Prostate gland (tissue), 2 donors: ENCODE measurements at regions not wholly inside any gene's neighbourhood (a gene's known extent, or its start where the extent isn't known, plus 50 kb on each side); places are given as distances from the start of the nearest gene placed in this dataset.

Experiments used
- DNase-seq: peaks from one replicate; pipeline ENCODE4 v3.0.0-alpha.2; 2019; ENCODE audit warnings: low spot score
- H3K27ac ChIP-seq, 2 donors: fragments of 200-600 bp; sonication (generic); 2 replicates each; pipeline ENCODE4 v1.5.1; 2017 to 2019
- H3K27me3 ChIP-seq: fragments of 200-600 bp; sonication (generic); replicated peaks from 2 replicates; pipeline ENCODE4 v1.5.1; 2019; ENCODE audit not compliant: insufficient read depth
- H3K36me3 ChIP-seq, 2 donors: fragments of 200-600 bp; sonication (generic); 1 replicate in 1 of 2; 2 replicates in 1 of 2; pipeline versions ENCODE4 v1.5.1 to v1.8.1; 2017 to 2019
- H3K4me1 ChIP-seq: fragments of 200-600 bp; sonication (generic); replicated peaks from 2 replicates; pipeline ENCODE4 v1.5.1; 2019
- H3K4me3 ChIP-seq, 2 donors: fragments of 200-600 bp; sonication (generic); 2 replicates each; pipeline ENCODE4 v1.5.1; 2017 to 2019
- H3K9me3 ChIP-seq: fragments of 200-600 bp; sonication (generic); 2 replicates; pipeline ENCODE4 v1.5.1; 2017
- CTCF ChIP-seq, 4 experiments: fragments of 200-600 bp in 2 of 4; fragments of 450-650 bp in 2 of 4; sonication (generic) in 2 of 4; IDR thresholded peaks; 1 replicate in 3 of 4; 2 replicates in 1 of 4; pipeline ENCODE4 v1.5.1; 2016 to 2019; ENCODE audit warnings: antibody characterized with exemption in 4 of 4, mild to moderate bottlenecking in 2 of 4, moderate library complexity in 2 of 4
- POLR2A ChIP-seq: fragments of 450-650 bp; IDR thresholded peaks from one replicate; pipeline ENCODE4 v1.6.1; 2016; ENCODE audit warnings: antibody characterized with exemption, mild to moderate bottlenecking
- POLR2AphosphoS5 ChIP-seq: sonication (generic); formaldehyde crosslinking; IDR thresholded peaks from one replicate; pipeline ENCODE4 v1.6.1; 2017; ENCODE audit warnings: antibody characterized with exemption
- WGBS: methylation state at CpG from one replicate; pipeline ENCODE4 v1.1.5; 2018; 5-methylcytosine and 5-hydroxymethylcytosine counted together
- intact Hi-C: fragments of 100-400 bp; cut with DNase I; formaldehyde crosslinking; loops from one replicate; pipeline ENCODE4 v1.14.2; 2022

DNA sequence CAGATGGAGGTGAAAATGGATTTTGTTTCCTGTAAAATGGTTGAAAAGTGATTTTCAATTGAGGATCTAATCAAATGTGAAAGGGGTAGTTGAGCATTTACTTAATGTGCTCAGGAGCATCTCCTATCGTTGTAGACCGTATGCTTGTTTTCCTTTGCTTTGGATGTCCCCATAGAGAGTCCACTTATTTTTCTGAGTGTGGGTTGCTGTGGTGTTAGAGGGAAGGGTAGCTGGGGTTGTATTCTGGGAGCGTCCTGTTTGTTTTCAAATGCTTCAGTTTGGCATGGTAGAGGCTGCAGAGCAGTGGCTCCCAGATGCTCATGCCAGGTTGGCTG is 154.1 kb downstream of the MAT2B start:
- Histone ChIP-seq H3K4me3 (no peak overlapping the region), H3K9me3 (no peaks in the 10 kb centered on the region), H3K4me1 (no peaks in the 10 kb centered on the region), H3K27me3 (no peaks in the 10 kb centered on the region), H3K27ac (no peak overlapping the region), H3K36me3 (no peaks in the 10 kb centered on the region)
- no peak for DNase-seq
- intact Hi-C loops: no loop called here
- 57% methylated on average over 3 of the region's 3 CpGs for WGBS
- TF ChIP-seq CTCF (IDR thresholded peaks at IDR 0.05): no peak
- no peak for TF ChIP-seq POLR2AphosphoS5
- no peak for TF ChIP-seq POLR2A

DNA sequence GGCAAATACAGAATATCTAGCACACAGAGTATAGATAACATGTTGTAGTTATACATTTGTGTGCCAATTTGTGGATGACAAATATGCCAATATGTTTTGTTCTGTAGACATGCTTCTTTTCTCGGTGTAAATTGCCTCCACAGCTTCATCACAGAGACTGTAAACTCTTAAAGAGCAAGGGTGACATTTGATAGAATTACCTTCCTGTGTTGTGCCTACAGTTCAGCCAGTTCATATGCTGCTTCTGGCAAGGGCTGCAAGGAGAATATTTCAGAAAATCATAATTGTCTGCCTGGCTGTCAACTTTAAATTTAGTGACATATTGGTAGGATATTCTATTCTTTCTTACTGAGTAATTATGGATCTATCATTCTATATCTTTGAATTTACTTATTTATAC is 155.1 kb downstream of the MAT2B start:
- Histone ChIP-seq H3K36me3 (no peaks in the 10 kb centered on the region), H3K9me3 (no peaks in the 10 kb centered on the region), H3K27me3 (no peaks in the 10 kb centered on the region), H3K4me1 (no peaks in the 10 kb centered on the region), H3K27ac (no peak overlapping the region), H3K4me3 (no peak overlapping the region)
- intact Hi-C loops: no loop called here
- WGBS: 78% methylated on average over 1 of the region's 1 CpG
- no peak for DNase-seq
- TF ChIP-seq CTCF (IDR thresholded peaks at IDR 0.05): no peak
- no peak for TF ChIP-seq POLR2AphosphoS5
- no peak for TF ChIP-seq POLR2A

DNA sequence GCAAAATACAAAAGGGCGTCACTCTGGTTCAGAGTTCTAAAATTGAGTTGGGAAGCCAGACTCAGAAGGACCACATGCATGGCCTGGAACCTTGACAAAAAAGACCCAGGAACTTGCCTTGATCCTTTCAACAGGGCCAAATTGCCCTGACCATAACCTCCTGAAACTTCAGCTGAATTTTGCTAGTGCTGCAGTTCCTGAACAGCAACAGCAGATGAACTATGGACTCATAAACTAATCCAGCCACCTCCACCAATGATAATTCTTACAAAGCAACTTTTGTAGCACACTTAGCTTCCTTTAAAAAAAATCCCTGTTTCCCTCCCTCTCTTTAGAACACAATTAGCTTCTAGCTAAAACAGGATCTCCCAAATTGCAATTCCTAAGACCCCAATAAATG is 155.9 kb downstream of the MAT2B start:
- 100% methylated on average over 1 of the region's 1 CpG for WGBS
- Histone ChIP-seq H3K36me3 (no peaks in the 10 kb centered on the region), H3K27ac (no peak overlapping the region), H3K4me1 (no peaks in the 10 kb centered on the region), H3K9me3 (no peaks in the 10 kb centered on the region), H3K4me3 (no peak overlapping the region), H3K27me3 (no peaks in the 10 kb centered on the region)
- TF ChIP-seq CTCF (IDR thresholded peaks at IDR 0.05) (no peak), POLR2A (no peak), POLR2AphosphoS5 (no peak)
- DNase-seq: no peak
- intact Hi-C loops: no loop called here

DNA sequence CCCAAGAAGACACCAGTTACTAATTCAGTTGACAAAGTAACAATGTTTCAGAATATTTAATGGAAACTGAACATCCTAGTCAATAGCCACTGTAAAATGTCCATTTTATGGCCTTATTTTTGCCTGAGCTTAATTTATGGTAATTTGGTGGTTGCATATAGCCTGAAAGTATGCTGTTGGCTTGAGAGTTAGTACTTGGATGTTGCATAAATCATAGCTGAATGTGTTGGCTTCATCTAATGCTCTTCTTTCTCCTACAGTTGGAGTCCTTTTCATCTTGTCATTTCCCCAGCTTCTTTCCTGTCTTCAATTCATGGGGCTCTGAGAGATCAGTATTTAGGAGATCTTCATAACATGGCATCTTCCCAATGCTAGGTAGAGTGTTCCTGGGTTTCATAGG is 164.6 kb downstream of the MAT2B start:
- intact Hi-C loops: no loop called here
- TF ChIP-seq POLR2A: no peak
- Histone ChIP-seq H3K27ac (no peak overlapping the region), H3K4me3 (no peak overlapping the region), H3K9me3 (no peaks in the 10 kb centered on the region), H3K4me1 (no peaks in the 10 kb centered on the region), H3K36me3 (no peaks in the 10 kb centered on the region), H3K27me3 (no peaks in the 10 kb centered on the region)
- DNase-seq: no peak

- TF ChIP-seq POLR2A: no peak
- intact Hi-C loops: no loop called here
- H3K9me3 ChIP-seq: no peaks in the 10 kb centered on the region
- H3K4me3 ChIP-seq: no peak overlapping the region
- H3K4me1 ChIP-seq: no peaks in the 10 kb centered on the region
- H3K27ac ChIP-seq: no peak overlapping the region
- H3K36me3 ChIP-seq: no peaks in the 10 kb centered on the region
- WGBS: 74% methylated on average over 2 of the region's 2 CpGs
- DNase-seq: no peak
- H3K27me3 ChIP-seq: no peaks in the 10 kb centered on the region
Observed at GRCh38 chr5:163677092-163677491, 171.7 kb downstream of the MAT2B start.

GRCh38 chr5:163682234-163682633 is 176.8 kb downstream of the MAT2B start:
- no peak overlapping the region for H3K27ac ChIP-seq
- no peaks in the 10 kb centered on the region for H3K4me1 ChIP-seq
- DNase-seq: no peak
- H3K36me3 ChIP-seq: no peaks in the 10 kb centered on the region
- intact Hi-C loops: no loop called here
- TF ChIP-seq POLR2AphosphoS5 (no peak), POLR2A (no peak), CTCF (IDR thresholded peaks at IDR 0.05) (no peak)
- no peaks in the 10 kb centered on the region for H3K27me3 ChIP-seq
- no peaks in the 10 kb centered on the region for H3K9me3 ChIP-seq
- 53% methylated on average over 1 of the region's 1 CpG for whole genome bisulfite sequencing
- no peak overlapping the region for H3K4me3 ChIP-seq
